K562 (cell line): ENCODE measurements at regions not wholly inside any gene's neighbourhood (a gene's known extent, or its start where the extent isn't known, plus 50 kb on each side); places are given as distances from the start of the nearest gene placed in this dataset.

Source experiments
- ATAC-seq: fragments of 200-7000 bp; cut with Tn5 transposase; 3 replicates; pipeline ENCODE4 v1.9.1; 2020; ENCODE audit warnings: moderate library complexity
- BruUV-seq: library from RNA; stranded (reverse); fragments of 400-500 nt; replicated peaks from 2 replicates; lab custom pipeline; 2021; lab: Mats Ljungman, UMichigan
- CTCF ChIA-PET: fragments of 300-600 bp; formaldehyde crosslinking; extraction: SDS; loops from one replicate; lab custom pipeline; 2021; ENCODE audit warnings: low intra/inter-chr PET ratio; lab: Yijun Ruan, JAX
- POLR2A ChIA-PET: fragments of 300-600, 350-650 bp; sonication (Branson Sonifier 250); formaldehyde crosslinking; extraction: SDS; loops from one replicate; lab custom pipeline; 2021; ENCODE audit warnings: antibody characterized with exemption, inconsistent platforms; lab: Yijun Ruan, JAX
- DNase-seq, 4 experiments: peaks; one replicate each; pipeline versions ENCODE4 v3.0.0 to v3.0.0-alpha.2; 2011 to 2018; ENCODE audit warnings: low spot score in 3 of 4, mixed read lengths in 3 of 4; ENCODE audit errors: extremely low read depth in 1 of 4
- FAIRE-seq: peaks from 2 replicates; lab custom pipeline; 2011; peaks lifted over from hg19 to GRCh38; lab: Jason Lieb, UNC
- H2AFZ ChIP-seq: 2 replicates; pipeline ENCODE4 v1.6.0; 2011; ENCODE audit warnings: low read depth, low read length, control low read depth, inconsistent platforms
- H3K27ac ChIP-seq: fragments of 200-600 bp; 3 replicates; pipeline ENCODE4 v1.8.0; 2011; ENCODE audit warnings: low read depth, mild to moderate bottlenecking, control low read depth, inconsistent platforms, low read length, moderate library complexity, mixed read lengths; ENCODE audit errors: extremely low read depth
- H3K27me3 ChIP-seq, 2 experiments: fragments of 300-600 bp in 1 of 2; 2 replicates in 1 of 2; 3 replicates in 1 of 2; pipeline versions ENCODE4 v1.6.0 to v1.8.0; 2011; ENCODE audit warnings: inconsistent platforms in 2 of 2, low read length in 2 of 2, mild to moderate bottlenecking in 1 of 2, mixed read lengths in 1 of 2, moderate library complexity in 1 of 2; ENCODE audit not compliant: control insufficient read depth in 2 of 2, insufficient read depth in 2 of 2
- H3K36me3 ChIP-seq: fragments of 300-600 bp; 3 replicates; pipeline ENCODE4 v1.8.0; 2011; ENCODE audit warnings: mild to moderate bottlenecking, low read length, inconsistent platforms; ENCODE audit not compliant: control insufficient read depth, insufficient read depth
- H3K4me1 ChIP-seq, 2 experiments: fragments of 200-600 bp in 1 of 2; replicated peaks in 1 of 2; 2 replicates in 1 of 2; 3 replicates in 1 of 2; pipeline versions ENCODE4 v1.5.1 to v1.8.0; 2011; ENCODE audit warnings: inconsistent platforms in 2 of 2, low read length in 2 of 2, mild to moderate bottlenecking in 1 of 2, mixed read lengths in 1 of 2, moderate library complexity in 1 of 2; ENCODE audit not compliant: control insufficient read depth in 2 of 2, insufficient read depth in 2 of 2
- H3K4me2 ChIP-seq: 2 replicates; pipeline ENCODE4 v1.6.1; 2011; ENCODE audit warnings: low read length, control low read depth, inconsistent platforms, mixed read lengths; ENCODE audit not compliant: insufficient read depth
- H3K4me3 ChIP-seq: fragments of 200-600 bp; sonication (generic), shearing (Covaris generic); 2 replicates; pipeline ENCODE4 v1.5.1; 2016; ENCODE audit warnings: control low read depth, inconsistent platforms
- H3K79me2 ChIP-seq: fragments of 200-600 bp; 3 replicates; pipeline ENCODE4 v1.8.0; 2011; ENCODE audit warnings: low read length, inconsistent platforms; ENCODE audit not compliant: control insufficient read depth, insufficient read depth
- H3K9ac ChIP-seq, 2 experiments: 2 replicates each; pipeline versions ENCODE4 v1.6.0 to v1.6.1; 2011; ENCODE audit warnings: low read depth in 2 of 2, low read length in 2 of 2, control low read depth in 1 of 2, inconsistent platforms in 1 of 2, mild to moderate bottlenecking in 1 of 2, mixed read lengths in 1 of 2; ENCODE audit not compliant: insufficient read depth in 1 of 2
- H3K9me1 ChIP-seq: one replicate; pipeline ENCODE4 v1.6.0; 2011; ENCODE audit warnings: inconsistent platforms, mild to moderate bottlenecking, low read length, moderate library complexity; ENCODE audit not compliant: control insufficient read depth, insufficient read depth
- H3K9me3 ChIP-seq: replicated peaks from 2 replicates; pipeline ENCODE4 v1.5.1; 2011; ENCODE audit warnings: low read depth, low read length, inconsistent platforms; ENCODE audit not compliant: control insufficient read depth, insufficient read depth
- H4K20me1 ChIP-seq: replicated peaks from 2 replicates; pipeline ENCODE4 v1.6.1; 2011; ENCODE audit warnings: low read length, inconsistent platforms, mixed read lengths; ENCODE audit not compliant: control insufficient read depth, insufficient read depth
- CBX5 ChIP-seq: IDR thresholded peaks from 2 replicates; pipeline ENCODE4 v1.6.1; 2014; ENCODE audit warnings: low read depth, borderline replicate concordance
- IFI16 ChIP-seq: fragments of 250-450 bp; sonication (Bioruptor Pico); IDR thresholded peaks from 2 replicates; pipeline ENCODE4 v2.1.2; 2022; ENCODE audit warnings: mild to moderate bottlenecking, inconsistent platforms
- TBL1XR1 ChIP-seq, 2 experiments: IDR thresholded peaks; 2 replicates each; pipeline ENCODE4 v1.6.1; 2012; ENCODE audit warnings: improper control_type of control experiment in 2 of 2, low read length in 2 of 2, mild to moderate bottlenecking in 1 of 2
- whole genome bisulfite sequencing: fragments of 100-300 bp; shearing (Covaris generic); methylation state at CpG from one replicate; pipeline ENCODE4 v1.1.6; 2016; ENCODE audit warnings: low coverage, mixed read lengths; ENCODE audit not compliant: insufficient coverage; ENCODE audit errors: missing lambda C conversion rate; 5-methylcytosine and 5-hydroxymethylcytosine counted together
- in situ Hi-C: fragments of 300-500 bp; cut with MboI; formaldehyde crosslinking; loops from 4 replicates; pipeline ENCODE4 v1.15.0; 2018; ENCODE audit warnings: inconsistent platforms, mixed read lengths
- intact Hi-C: fragments of 100-400 bp; cut with micrococcal nuclease; formaldehyde crosslinking; loops from 2 replicates; pipeline ENCODE4 v1.14.2; 2022
- TF ChIP-seq, protein P1 (sequence below), 2 experiments: fragments of 200-800 bp in 1 of 2; sonication (Bioruptor generic) in 1 of 2; sonication (generic) in 1 of 2; formaldehyde crosslinking in 1 of 2; IDR thresholded peaks in 1 of 2; conservative IDR thresholded peaks in 1 of 2; 2 replicates each; pipeline versions ENCODE4 v1.5.0 to v1.6.1; 2016 to 2020; ENCODE audit warnings: missing compliant biosample characterization in 1 of 2, missing genetic modification characterization in 1 of 2, missing genetic modification reagents in 1 of 2
- TF ChIP-seq, protein P2 (sequence below): IDR thresholded peaks from 2 replicates; pipeline ENCODE4 v1.6.1; 2011; ENCODE audit warnings: borderline replicate concordance, low read depth, mild to moderate bottlenecking, moderate library complexity, low read length; ENCODE audit not compliant: insufficient read depth, poor library complexity, severe bottlenecking
- TF ChIP-seq, protein P3 (sequence below): fragments of 250-450 bp; sonication (Bioruptor Pico); IDR thresholded peaks from 2 replicates; pipeline ENCODE4 v1.8.0; 2021; ENCODE audit warnings: moderate library complexity, mild to moderate bottlenecking, inconsistent platforms

DNA sequence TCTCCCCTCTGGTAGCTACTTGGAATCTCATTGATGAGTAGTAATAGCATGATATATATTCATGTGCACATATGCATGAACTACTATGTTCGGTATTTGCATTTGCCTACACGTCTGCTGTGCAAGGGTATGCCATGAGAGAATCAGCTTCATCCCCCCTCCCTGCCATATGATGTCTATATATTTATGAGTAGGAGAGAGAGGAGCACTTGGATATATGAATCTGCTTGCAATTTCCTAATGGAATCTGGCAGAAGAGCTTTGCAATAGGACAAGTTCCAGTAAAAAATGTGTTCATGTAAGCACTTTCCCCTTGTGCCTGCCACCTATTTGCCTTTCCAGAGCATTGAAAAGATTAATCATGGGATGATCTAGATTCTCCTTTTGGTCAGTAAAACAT lies 76.2 kb upstream of the BACH2 start (continued):
- TF ChIP-seq, protein P1, sequence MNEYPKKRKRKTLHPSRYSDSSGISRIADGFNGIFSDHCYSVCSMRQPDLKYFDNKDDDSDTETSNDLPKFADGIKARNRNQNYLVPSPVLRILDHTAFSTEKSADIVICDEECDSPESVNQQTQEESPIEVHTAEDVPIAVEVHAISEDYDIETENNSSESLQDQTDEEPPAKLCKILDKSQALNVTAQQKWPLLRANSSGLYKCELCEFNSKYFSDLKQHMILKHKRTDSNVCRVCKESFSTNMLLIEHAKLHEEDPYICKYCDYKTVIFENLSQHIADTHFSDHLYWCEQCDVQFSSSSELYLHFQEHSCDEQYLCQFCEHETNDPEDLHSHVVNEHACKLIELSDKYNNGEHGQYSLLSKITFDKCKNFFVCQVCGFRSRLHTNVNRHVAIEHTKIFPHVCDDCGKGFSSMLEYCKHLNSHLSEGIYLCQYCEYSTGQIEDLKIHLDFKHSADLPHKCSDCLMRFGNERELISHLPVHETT (CRISPR knock-in tag; conservative IDR thresholded peaks at IDR 0.05 in 1 of 2, IDR thresholded peaks at IDR 0.05 in 1 of 2): no peak
- no peak for TF ChIP-seq IFI16 (CRISPR knock-in tag)
- TF ChIP-seq, protein P2, sequence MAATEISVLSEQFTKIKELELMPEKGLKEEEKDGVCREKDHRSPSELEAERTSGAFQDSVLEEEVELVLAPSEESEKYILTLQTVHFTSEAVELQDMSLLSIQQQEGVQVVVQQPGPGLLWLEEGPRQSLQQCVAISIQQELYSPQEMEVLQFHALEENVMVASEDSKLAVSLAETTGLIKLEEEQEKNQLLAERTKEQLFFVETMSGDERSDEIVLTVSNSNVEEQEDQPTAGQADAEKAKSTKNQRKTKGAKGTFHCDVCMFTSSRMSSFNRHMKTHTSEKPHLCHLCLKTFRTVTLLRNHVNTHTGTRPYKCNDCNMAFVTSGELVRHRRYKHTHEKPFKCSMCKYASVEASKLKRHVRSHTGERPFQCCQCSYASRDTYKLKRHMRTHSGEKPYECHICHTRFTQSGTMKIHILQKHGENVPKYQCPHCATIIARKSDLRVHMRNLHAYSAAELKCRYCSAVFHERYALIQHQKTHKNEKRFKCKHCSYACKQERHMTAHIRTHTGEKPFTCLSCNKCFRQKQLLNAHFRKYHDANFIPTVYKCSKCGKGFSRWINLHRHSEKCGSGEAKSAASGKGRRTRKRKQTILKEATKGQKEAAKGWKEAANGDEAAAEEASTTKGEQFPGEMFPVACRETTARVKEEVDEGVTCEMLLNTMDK: no peak
- TF ChIP-seq CBX5: no peak
- TF ChIP-seq, protein P3, sequence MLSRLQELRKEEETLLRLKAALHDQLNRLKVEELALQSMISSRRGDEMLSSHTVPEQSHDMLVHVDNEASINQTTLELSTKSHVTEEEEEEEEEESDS (CRISPR knock-in tag): no peak

DNA sequence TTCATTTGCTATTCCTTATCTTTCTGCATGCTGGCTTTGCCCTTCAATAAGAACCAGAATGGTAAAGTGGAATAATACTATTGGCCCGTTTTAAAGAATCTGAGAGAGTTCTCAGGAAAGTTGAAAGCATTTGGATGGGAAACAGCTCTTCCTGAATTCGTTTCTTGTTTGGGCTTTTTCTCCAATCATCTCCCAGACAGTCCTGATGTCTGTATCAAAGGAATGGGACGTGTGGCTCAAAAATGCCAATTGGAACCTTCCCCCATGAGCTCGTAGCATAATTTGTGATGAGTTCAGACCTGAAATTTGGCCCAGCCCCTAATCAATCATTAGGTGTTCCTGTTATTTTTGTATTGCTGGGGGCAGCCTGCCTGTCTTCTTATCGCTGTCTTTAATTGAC lies 75.8 kb upstream of the BACH2 start:
- POLR2A ChIA-PET: interaction anchor here (0.7 to 1.2 kb wide), 4 partner anchors 9 to 70 kb away, joined by 3 to 4 read pairs (median 3); no protein-coding TSS in a partner anchor
- H3K9me3 ChIP-seq: no peaks in the 10 kb centered on the region
- no peak overlapping the region for H3K4me3 ChIP-seq
- H3K4me1 ChIP-seq: peaks cover 7 to 23% of the 10 kb centered on the region in 2 experiments; a peak in 4 of 5 replicates
- no peaks in the 10 kb centered on the region for H3K36me3 ChIP-seq
- CTCF ChIA-PET: interaction anchor here (0.6 kb wide), 1 partner anchor 155 kb away, joined by 3 read pairs; no protein-coding TSS in a partner anchor
- no peaks in the 10 kb centered on the region for H3K79me2 ChIP-seq
- in situ Hi-C loops (no loop called here), intact Hi-C loops (no loop called here)
- no peak overlapping the region for H2AFZ ChIP-seq
- H3K27me3 ChIP-seq: no peaks in the 10 kb centered on the region
- H3K27ac ChIP-seq: no peak overlapping the region
- no peak for FAIRE-seq
- no TSS peak for BruUV-seq
- H4K20me1 ChIP-seq: no peaks in the 10 kb centered on the region
- no peak for ATAC-seq
- H3K9ac ChIP-seq: no peak overlapping the region
- no peaks in the 10 kb centered on the region for H3K9me1 ChIP-seq
- 52% methylated on average over 5 of the region's 5 CpGs for WGBS
- H3K4me2 ChIP-seq: no peak overlapping the region
- no peak for DNase-seq
- TF ChIP-seq TBL1XR1 (IDR thresholded peaks at IDR 0.05; ENCODE audit: low read length in 2 of 2): no peak
